K562 (cell line): ENCODE measurements at regions not wholly inside any gene's neighbourhood (a gene's known extent, or its start where the extent isn't known, plus 50 kb on each side); places are given as distances from the start of the nearest gene placed in this dataset.

Experiments
- ATAC-seq: fragments of 200-7000 bp; cut with Tn5 transposase; 3 replicates; pipeline ENCODE4 v1.9.1; 2020; ENCODE audit warnings: moderate library complexity
- BruUV-seq: library from RNA; stranded (reverse); fragments of 400-500 nt; replicated peaks from 2 replicates; lab custom pipeline; 2021; lab: Mats Ljungman, UMichigan
- CTCF ChIA-PET: fragments of 300-600 bp; formaldehyde crosslinking; extraction: SDS; loops from one replicate; lab custom pipeline; 2021; ENCODE audit warnings: low intra/inter-chr PET ratio; lab: Yijun Ruan, JAX
- POLR2A ChIA-PET: fragments of 300-600, 350-650 bp; sonication (Branson Sonifier 250); formaldehyde crosslinking; extraction: SDS; loops from one replicate; lab custom pipeline; 2021; ENCODE audit warnings: antibody characterized with exemption, inconsistent platforms; lab: Yijun Ruan, JAX
- DNase-seq, 4 experiments: peaks; one replicate each; pipeline versions ENCODE4 v3.0.0 to v3.0.0-alpha.2; 2011 to 2018; ENCODE audit warnings: low spot score in 3 of 4, mixed read lengths in 3 of 4; ENCODE audit errors: extremely low read depth in 1 of 4
- FAIRE-seq: peaks from 2 replicates; lab custom pipeline; 2011; peaks lifted over from hg19 to GRCh38; lab: Jason Lieb, UNC
- H2AFZ ChIP-seq: 2 replicates; pipeline ENCODE4 v1.6.0; 2011; ENCODE audit warnings: low read depth, low read length, control low read depth, inconsistent platforms
- H3K27ac ChIP-seq: fragments of 200-600 bp; 3 replicates; pipeline ENCODE4 v1.8.0; 2011; ENCODE audit warnings: low read depth, mild to moderate bottlenecking, control low read depth, inconsistent platforms, low read length, moderate library complexity, mixed read lengths; ENCODE audit errors: extremely low read depth
- H3K27me3 ChIP-seq, 2 experiments: fragments of 300-600 bp in 1 of 2; 2 replicates in 1 of 2; 3 replicates in 1 of 2; pipeline versions ENCODE4 v1.6.0 to v1.8.0; 2011; ENCODE audit warnings: inconsistent platforms in 2 of 2, low read length in 2 of 2, mild to moderate bottlenecking in 1 of 2, mixed read lengths in 1 of 2, moderate library complexity in 1 of 2; ENCODE audit not compliant: control insufficient read depth in 2 of 2, insufficient read depth in 2 of 2
- H3K36me3 ChIP-seq: fragments of 300-600 bp; 3 replicates; pipeline ENCODE4 v1.8.0; 2011; ENCODE audit warnings: mild to moderate bottlenecking, low read length, inconsistent platforms; ENCODE audit not compliant: control insufficient read depth, insufficient read depth
- H3K4me1 ChIP-seq, 2 experiments: fragments of 200-600 bp in 1 of 2; replicated peaks in 1 of 2; 2 replicates in 1 of 2; 3 replicates in 1 of 2; pipeline versions ENCODE4 v1.5.1 to v1.8.0; 2011; ENCODE audit warnings: inconsistent platforms in 2 of 2, low read length in 2 of 2, mild to moderate bottlenecking in 1 of 2, mixed read lengths in 1 of 2, moderate library complexity in 1 of 2; ENCODE audit not compliant: control insufficient read depth in 2 of 2, insufficient read depth in 2 of 2
- H3K4me2 ChIP-seq: 2 replicates; pipeline ENCODE4 v1.6.1; 2011; ENCODE audit warnings: low read length, control low read depth, inconsistent platforms, mixed read lengths; ENCODE audit not compliant: insufficient read depth
- H3K4me3 ChIP-seq: fragments of 200-600 bp; sonication (generic), shearing (Covaris generic); 2 replicates; pipeline ENCODE4 v1.5.1; 2016; ENCODE audit warnings: control low read depth, inconsistent platforms
- H3K79me2 ChIP-seq: fragments of 200-600 bp; 3 replicates; pipeline ENCODE4 v1.8.0; 2011; ENCODE audit warnings: low read length, inconsistent platforms; ENCODE audit not compliant: control insufficient read depth, insufficient read depth
- H3K9ac ChIP-seq, 2 experiments: 2 replicates each; pipeline versions ENCODE4 v1.6.0 to v1.6.1; 2011; ENCODE audit warnings: low read depth in 2 of 2, low read length in 2 of 2, control low read depth in 1 of 2, inconsistent platforms in 1 of 2, mild to moderate bottlenecking in 1 of 2, mixed read lengths in 1 of 2; ENCODE audit not compliant: insufficient read depth in 1 of 2
- H3K9me1 ChIP-seq: one replicate; pipeline ENCODE4 v1.6.0; 2011; ENCODE audit warnings: inconsistent platforms, mild to moderate bottlenecking, low read length, moderate library complexity; ENCODE audit not compliant: control insufficient read depth, insufficient read depth
- H3K9me3 ChIP-seq: replicated peaks from 2 replicates; pipeline ENCODE4 v1.5.1; 2011; ENCODE audit warnings: low read depth, low read length, inconsistent platforms; ENCODE audit not compliant: control insufficient read depth, insufficient read depth
- H4K20me1 ChIP-seq: replicated peaks from 2 replicates; pipeline ENCODE4 v1.6.1; 2011; ENCODE audit warnings: low read length, inconsistent platforms, mixed read lengths; ENCODE audit not compliant: control insufficient read depth, insufficient read depth
- BMI1 ChIP-seq: fragments of 150-350 bp; IDR thresholded peaks from 2 replicates; pipeline ENCODE4 v1.6.1; 2014; ENCODE audit warnings: low read length
- MXI1 ChIP-seq: IDR thresholded peaks from 2 replicates; pipeline ENCODE4 v1.6.1; 2011; ENCODE audit warnings: low read depth, mild to moderate bottlenecking, improper control_type of control experiment, low read length
- PCBP1 ChIP-seq: fragments of 200-400 bp; formaldehyde crosslinking; IDR thresholded peaks from 2 replicates; pipeline ENCODE4 v1.6.1; 2018; ENCODE audit warnings: mild to moderate bottlenecking, low read depth, low read length; ENCODE audit not compliant: poor library complexity, severe bottlenecking
- POLR2G ChIP-seq: fragments of 200-400 bp; formaldehyde crosslinking; IDR thresholded peaks from 2 replicates; pipeline ENCODE4 v1.6.1; 2017; ENCODE audit warnings: low read depth, mild to moderate bottlenecking, antibody characterized with exemption, low read length, moderate library complexity
- SNRNP70 ChIP-seq: fragments of 200-400 bp; formaldehyde crosslinking; optimal IDR thresholded peaks from 2 replicates; pipeline ENCODE3; 2017; ENCODE audit warnings: low read depth, low read length
- SP1 ChIP-seq: sonication (generic); formaldehyde crosslinking; IDR thresholded peaks from 2 replicates; pipeline ENCODE4 v1.8.1; 2022; ENCODE audit warnings: mild to moderate bottlenecking, missing genetic modification reagents
- WGBS: fragments of 100-300 bp; shearing (Covaris generic); methylation state at CpG from one replicate; pipeline ENCODE4 v1.1.6; 2016; ENCODE audit warnings: low coverage, mixed read lengths; ENCODE audit not compliant: insufficient coverage; ENCODE audit errors: missing lambda C conversion rate; 5-methylcytosine and 5-hydroxymethylcytosine counted together
- in situ Hi-C: fragments of 300-500 bp; cut with MboI; formaldehyde crosslinking; loops from 4 replicates; pipeline ENCODE4 v1.15.0; 2018; ENCODE audit warnings: inconsistent platforms, mixed read lengths
- intact Hi-C: fragments of 100-400 bp; cut with micrococcal nuclease; formaldehyde crosslinking; loops from 2 replicates; pipeline ENCODE4 v1.14.2; 2022
- TF ChIP-seq, protein P1 (sequence below): sonication (generic); formaldehyde crosslinking; IDR thresholded peaks from 2 replicates; pipeline ENCODE4 v1.8.1; 2023; ENCODE audit warnings: mild to moderate bottlenecking, missing genetic modification reagents
- TF ChIP-seq, protein P2 (sequence below): fragments of 450-650 bp; IDR thresholded peaks from 2 replicates; pipeline ENCODE4 v1.6.1; 2016; ENCODE audit warnings: mild to moderate bottlenecking
- TF ChIP-seq, protein P3 (sequence below): fragments of 450-650 bp; IDR thresholded peaks from 2 replicates; pipeline ENCODE4 v1.6.1; 2016; ENCODE audit warnings: low read depth

DNA sequence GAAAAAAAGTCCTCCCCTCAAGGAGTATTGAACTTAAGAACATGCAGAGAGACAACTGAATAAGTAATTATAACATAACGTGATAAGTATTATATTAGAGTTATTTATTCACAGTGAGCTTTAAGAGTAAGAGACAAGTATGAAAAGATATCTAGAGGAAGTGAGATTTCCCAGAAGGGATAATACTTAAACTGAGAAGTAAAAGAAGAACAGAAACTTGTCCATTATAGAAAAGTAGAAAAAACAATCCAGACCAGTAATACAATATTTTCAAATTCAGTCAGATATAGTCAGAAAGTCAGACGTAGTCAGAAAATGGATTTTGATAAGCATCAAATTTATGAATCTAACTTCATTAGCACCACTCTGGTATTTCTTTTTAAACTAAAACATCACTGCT, 613.0 kb upstream of the CCNG1 start:
- Histone ChIP-seq H3K4me2 (no peak overlapping the region), H3K27me3 (no peaks in the 10 kb centered on the region), H3K9me3 (no peaks in the 10 kb centered on the region), H3K9ac (no peak overlapping the region), H3K4me3 (no peak overlapping the region), H3K36me3 (no peaks in the 10 kb centered on the region), H3K27ac (no peak overlapping the region), H2AFZ (no peak overlapping the region), H3K9me1 (no peaks in the 10 kb centered on the region), H3K79me2 (no peaks in the 10 kb centered on the region), H3K4me1 (no peaks in the 10 kb centered on the region), H4K20me1 (no peaks in the 10 kb centered on the region)
- POLR2A ChIA-PET: no interaction called here
- in situ Hi-C loops: no loop called here
- ATAC-seq (no peak), FAIRE-seq (no peak), DNase-seq (no peak)
- WGBS: 3% methylated on average over 2 of the region's 2 CpGs
- CTCF ChIA-PET: no interaction called here
- no TSS peak for BruUV-seq
- intact Hi-C loops: no loop called here
- TF ChIP-seq SP1 (CRISPR knock-in tag) (no peak), SNRNP70 (no peak), BMI1 (no peak), MXI1 (no peak), POLR2G (no peak), PCBP1 (no peak)
- TF ChIP-seq, protein P1, sequence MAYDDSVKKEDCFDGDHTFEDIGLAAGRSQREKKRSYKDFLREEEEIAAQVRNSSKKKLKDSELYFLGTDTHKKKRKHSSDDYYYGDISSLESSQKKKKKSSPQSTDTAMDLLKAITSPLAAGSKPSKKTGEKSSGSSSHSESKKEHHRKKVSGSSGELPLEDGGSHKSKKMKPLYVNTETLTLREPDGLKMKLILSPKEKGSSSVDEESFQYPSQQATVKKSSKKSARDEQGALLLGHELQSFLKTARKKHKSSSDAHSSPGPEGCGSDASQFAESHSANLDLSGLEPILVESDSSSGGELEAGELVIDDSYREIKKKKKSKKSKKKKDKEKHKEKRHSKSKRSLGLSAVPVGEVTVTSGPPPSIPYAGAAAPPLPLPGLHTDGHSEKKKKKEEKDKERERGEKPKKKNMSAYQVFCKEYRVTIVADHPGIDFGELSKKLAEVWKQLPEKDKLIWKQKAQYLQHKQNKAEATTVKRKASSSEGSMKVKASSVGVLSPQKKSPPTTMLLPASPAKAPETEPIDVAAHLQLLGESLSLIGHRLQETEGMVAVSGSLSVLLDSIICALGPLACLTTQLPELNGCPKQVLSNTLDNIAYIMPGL (CRISPR knock-in tag): no peak
- TF ChIP-seq, protein P2, sequence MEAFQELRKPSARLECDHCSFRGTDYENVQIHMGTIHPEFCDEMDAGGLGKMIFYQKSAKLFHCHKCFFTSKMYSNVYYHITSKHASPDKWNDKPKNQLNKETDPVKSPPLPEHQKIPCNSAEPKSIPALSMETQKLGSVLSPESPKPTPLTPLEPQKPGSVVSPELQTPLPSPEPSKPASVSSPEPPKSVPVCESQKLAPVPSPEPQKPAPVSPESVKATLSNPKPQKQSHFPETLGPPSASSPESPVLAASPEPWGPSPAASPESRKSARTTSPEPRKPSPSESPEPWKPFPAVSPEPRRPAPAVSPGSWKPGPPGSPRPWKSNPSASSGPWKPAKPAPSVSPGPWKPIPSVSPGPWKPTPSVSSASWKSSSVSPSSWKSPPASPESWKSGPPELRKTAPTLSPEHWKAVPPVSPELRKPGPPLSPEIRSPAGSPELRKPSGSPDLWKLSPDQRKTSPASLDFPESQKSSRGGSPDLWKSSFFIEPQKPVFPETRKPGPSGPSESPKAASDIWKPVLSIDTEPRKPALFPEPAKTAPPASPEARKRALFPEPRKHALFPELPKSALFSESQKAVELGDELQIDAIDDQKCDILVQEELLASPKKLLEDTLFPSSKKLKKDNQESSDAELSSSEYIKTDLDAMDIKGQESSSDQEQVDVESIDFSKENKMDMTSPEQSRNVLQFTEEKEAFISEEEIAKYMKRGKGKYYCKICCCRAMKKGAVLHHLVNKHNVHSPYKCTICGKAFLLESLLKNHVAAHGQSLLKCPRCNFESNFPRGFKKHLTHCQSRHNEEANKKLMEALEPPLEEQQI: no peak
- TF ChIP-seq, protein P3, sequence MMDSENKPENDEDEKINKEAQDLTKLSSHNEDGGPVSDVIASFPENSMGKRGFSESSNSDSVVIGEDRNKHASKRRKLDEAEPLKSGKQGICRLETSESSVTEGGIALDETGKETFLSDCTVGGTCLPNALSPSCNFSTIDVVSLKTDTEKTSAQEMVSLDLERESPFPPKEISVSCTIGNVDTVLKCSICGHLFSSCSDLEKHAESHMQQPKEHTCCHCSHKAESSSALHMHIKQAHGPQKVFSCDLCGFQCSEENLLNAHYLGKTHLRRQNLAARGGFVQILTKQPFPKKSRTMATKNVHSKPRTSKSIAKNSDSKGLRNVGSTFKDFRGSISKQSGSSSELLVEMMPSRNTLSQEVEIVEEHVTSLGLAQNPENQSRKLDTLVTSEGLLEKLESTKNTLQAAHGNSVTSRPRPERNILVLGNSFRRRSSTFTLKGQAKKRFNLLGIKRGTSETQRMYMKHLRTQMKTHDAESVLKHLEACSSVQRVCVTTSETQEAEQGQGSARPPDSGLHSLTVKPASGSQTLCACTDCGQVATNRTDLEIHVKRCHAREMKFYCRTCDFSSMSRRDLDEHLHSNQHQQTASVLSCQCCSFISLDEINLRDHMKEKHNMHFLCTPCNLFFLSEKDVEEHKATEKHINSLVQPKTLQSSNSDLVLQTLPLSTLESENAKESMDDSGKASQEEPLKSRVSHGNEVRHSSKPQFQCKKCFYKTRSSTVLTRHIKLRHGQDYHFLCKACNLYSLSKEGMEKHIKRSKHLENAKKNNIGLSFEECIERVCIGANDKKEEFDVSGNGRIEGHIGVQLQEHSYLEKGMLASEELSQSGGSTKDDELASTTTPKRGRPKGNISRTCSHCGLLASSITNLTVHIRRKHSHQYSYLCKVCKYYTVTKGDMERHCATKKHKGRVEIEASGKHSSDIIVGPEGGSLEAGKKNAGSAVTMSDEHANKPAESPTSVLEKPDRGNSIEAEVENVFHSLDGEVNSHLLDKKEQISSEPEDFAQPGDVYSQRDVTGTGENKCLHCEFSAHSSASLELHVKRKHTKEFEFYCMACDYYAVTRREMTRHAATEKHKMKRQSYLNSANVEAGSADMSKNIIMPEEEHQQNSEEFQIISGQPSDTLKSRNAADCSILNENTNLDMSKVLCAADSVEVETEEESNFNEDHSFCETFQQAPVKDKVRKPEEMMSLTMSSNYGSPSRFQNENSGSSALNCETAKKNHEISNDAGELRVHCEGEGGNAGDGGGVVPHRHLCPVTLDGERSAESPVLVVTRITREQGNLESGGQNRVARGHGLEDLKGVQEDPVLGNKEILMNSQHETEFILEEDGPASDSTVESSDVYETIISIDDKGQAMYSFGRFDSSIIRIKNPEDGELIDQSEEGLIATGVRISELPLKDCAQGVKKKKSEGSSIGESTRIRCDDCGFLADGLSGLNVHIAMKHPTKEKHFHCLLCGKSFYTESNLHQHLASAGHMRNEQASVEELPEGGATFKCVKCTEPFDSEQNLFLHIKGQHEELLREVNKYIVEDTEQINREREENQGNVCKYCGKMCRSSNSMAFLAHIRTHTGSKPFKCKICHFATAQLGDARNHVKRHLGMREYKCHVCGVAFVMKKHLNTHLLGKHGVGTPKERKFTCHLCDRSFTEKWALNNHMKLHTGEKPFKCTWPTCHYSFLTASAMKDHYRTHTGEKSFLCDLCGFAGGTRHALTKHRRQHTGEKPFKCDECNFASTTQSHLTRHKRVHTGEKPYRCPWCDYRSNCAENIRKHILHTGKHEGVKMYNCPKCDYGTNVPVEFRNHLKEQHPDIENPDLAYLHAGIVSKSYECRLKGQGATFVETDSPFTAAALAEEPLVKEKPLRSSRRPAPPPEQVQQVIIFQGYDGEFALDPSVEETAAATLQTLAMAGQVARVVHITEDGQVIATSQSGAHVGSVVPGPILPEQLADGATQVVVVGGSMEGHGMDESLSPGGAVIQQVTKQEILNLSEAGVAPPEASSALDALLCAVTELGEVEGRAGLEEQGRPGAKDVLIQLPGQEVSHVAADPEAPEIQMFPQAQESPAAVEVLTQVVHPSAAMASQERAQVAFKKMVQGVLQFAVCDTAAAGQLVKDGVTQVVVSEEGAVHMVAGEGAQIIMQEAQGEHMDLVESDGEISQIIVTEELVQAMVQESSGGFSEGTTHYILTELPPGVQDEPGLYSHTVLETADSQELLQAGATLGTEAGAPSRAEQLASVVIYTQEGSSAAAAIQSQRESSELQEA: no peak
